HepG2 (cell line): ENCODE measurements at regions not wholly inside any gene's neighbourhood (a gene's known extent, or its start where the extent isn't known, plus 50 kb on each side); places are given as distances from the start of the nearest gene placed in this dataset.

Experiments
- ATF3 ChIP-seq: sonication (generic); formaldehyde crosslinking; IDR thresholded peaks from 2 replicates; pipeline ENCODE4 v1.4.0; 2020; ENCODE audit warnings: missing genetic modification reagents
- CHCHD3 ChIP-seq: sonication (generic); formaldehyde crosslinking; IDR thresholded peaks from 2 replicates; pipeline ENCODE4 v1.8.0; 2022; ENCODE audit warnings: mild to moderate bottlenecking, missing genetic modification reagents, moderate library complexity
- CTCF ChIP-seq: sonication (generic); formaldehyde crosslinking; IDR thresholded peaks from 2 replicates; pipeline ENCODE4 v1.5.0; 2020; ENCODE audit warnings: mild to moderate bottlenecking, missing genetic modification reagents, moderate library complexity
- FOXP1 ChIP-seq, 2 experiments: fragments of 450-650 bp in 1 of 2; IDR thresholded peaks; 2 replicates each; pipeline ENCODE4 v1.6.1; 2017 to 2018; ENCODE audit warnings: antibody characterized with exemption in 1 of 2
- JUND ChIP-seq: sonication (generic); formaldehyde crosslinking; IDR thresholded peaks from 2 replicates; pipeline ENCODE4 v1.8.0; 2022; ENCODE audit warnings: mild to moderate bottlenecking, missing genetic modification reagents
- U2AF2 ChIP-seq: fragments of 200-400 bp; formaldehyde crosslinking; IDR thresholded peaks from 2 replicates; pipeline ENCODE4 v1.6.1; 2017; ENCODE audit warnings: low read depth, mild to moderate bottlenecking, low read length
- ZNF839 ChIP-seq: sonication (generic); formaldehyde crosslinking; IDR thresholded peaks from 2 replicates; pipeline ENCODE4 v1.4.0; 2020; ENCODE audit warnings: missing genetic modification reagents, mild to moderate bottlenecking, borderline replicate concordance

GRCh38 chr2:47724221-47724981, 58.5 kb upstream of the MSH6 start:
- TF ChIP-seq CTCF (CRISPR knock-in tag) (no peak), ATF3 (no peak), FOXP1 (IDR thresholded peaks at IDR 0.05) (no peak), FOXP1 (CRISPR knock-in tag; IDR thresholded peaks at IDR 0.05) (no peak), CHCHD3 (no peak), U2AF2 (no peak), ZNF839 (CRISPR knock-in tag) (no peak), JUND (CRISPR knock-in tag) (no peak)
